Muscle layer of colon (tissue), 2 donors: ENCODE measurements at regions not wholly inside any gene's neighbourhood (a gene's known extent, or its start where the extent isn't known, plus 50 kb on each side); places are given as distances from the start of the nearest gene placed in this dataset.
"Not testable (repeated sequence)": the region's sequence is repeated elsewhere in the genome, so short reads cannot be mapped to it uniquely, and the experiment has no call there.

Source experiments
- H3K27ac ChIP-seq: one replicate; pipeline ENCODE4 v1.7.0; 2013; ENCODE audit warnings: low read depth, mild to moderate bottlenecking, low read length, moderate library complexity
- H3K27me3 ChIP-seq, 2 donors: one replicate each; pipeline ENCODE4 v1.7.0; 2013; ENCODE audit warnings: low read length in 2 of 2, mild to moderate bottlenecking in 2 of 2; ENCODE audit not compliant: insufficient read depth in 2 of 2, control insufficient read depth in 1 of 2
- H3K36me3 ChIP-seq: one replicate; pipeline ENCODE4 v1.7.0; 2013; ENCODE audit warnings: mild to moderate bottlenecking, low read length; ENCODE audit not compliant: insufficient read depth
- H3K4me1 ChIP-seq: one replicate; pipeline ENCODE4 v1.7.0; 2013; ENCODE audit warnings: mild to moderate bottlenecking, low read length; ENCODE audit not compliant: insufficient read depth
- H3K4me3 ChIP-seq, 2 donors: one replicate each; pipeline ENCODE4 v1.7.0; 2013; ENCODE audit warnings: low read length in 2 of 2, low read depth in 1 of 2, mild to moderate bottlenecking in 1 of 2, moderate library complexity in 1 of 2
- H3K9ac ChIP-seq: one replicate; pipeline ENCODE4 v1.7.0; 2013; ENCODE audit warnings: low read length
- H3K9me3 ChIP-seq: one replicate; pipeline ENCODE4 v1.7.0; 2013; ENCODE audit warnings: mild to moderate bottlenecking, low read length
- donor health status: abdominal sarcoma.
- donor health status: Adenocarcinoma of cecum.

- Histone ChIP-seq H3K9me3 (peaks cover 2% of the 10 kb centered on the region), H3K4me3 (no peak overlapping the region), H3K4me1 (no peaks in the 10 kb centered on the region), H3K27ac (no peak overlapping the region), H3K27me3 (no peaks in the 10 kb centered on the region), H3K36me3 (no peaks in the 10 kb centered on the region), H3K9ac (no peak overlapping the region)
Measured at GRCh38 chr5:97559827-97560598, 377.0 kb upstream of the RIOK2 start.

GRCh38 chr5:97560599-97560993, 377.5 kb upstream of the RIOK2 start:
- Histone ChIP-seq H3K27me3 (no peaks in the 10 kb centered on the region), H3K9me3 (peaks cover 5% of the 10 kb centered on the region), H3K36me3 (no peaks in the 10 kb centered on the region), H3K9ac (no peak overlapping the region), H3K4me1 (no peaks in the 10 kb centered on the region), H3K27ac (no peak overlapping the region), H3K4me3 (no peak overlapping the region)

- no peak overlapping the region for H3K9ac ChIP-seq
- H3K4me3 ChIP-seq = no peak overlapping the region
- peaks cover 5% of the 10 kb centered on the region for H3K9me3 ChIP-seq
- H3K27me3 ChIP-seq = no peaks in the 10 kb centered on the region
- H3K27ac ChIP-seq = no peak overlapping the region
- H3K36me3 ChIP-seq = no peaks in the 10 kb centered on the region
- H3K4me1 ChIP-seq = no peaks in the 10 kb centered on the region
Measured at GRCh38 chr5:97563050-97563657, 380.1 kb upstream of the RIOK2 start.

GRCh38 chr5:97568382-97568781, 385.3 kb upstream of the RIOK2 start:
- H3K36me3 ChIP-seq = no peaks in the 10 kb centered on the region
- no peak overlapping the region for H3K27ac ChIP-seq
- H3K27me3 ChIP-seq = no peaks in the 10 kb centered on the region
- H3K9me3 ChIP-seq = peaks cover 5% of the 10 kb centered on the region
- H3K9ac ChIP-seq = no peak overlapping the region
- no peaks in the 10 kb centered on the region for H3K4me1 ChIP-seq
- no peak overlapping the region for H3K4me3 ChIP-seq

- no peak overlapping the region for H3K4me3 ChIP-seq
- no peak overlapping the region for H3K9ac ChIP-seq
- no peaks in the 10 kb centered on the region for H3K36me3 ChIP-seq
- H3K27ac ChIP-seq = no peak overlapping the region
- H3K9me3 ChIP-seq = peaks cover 1% of the 10 kb centered on the region
- no peaks in the 10 kb centered on the region for H3K27me3 ChIP-seq
- H3K4me1 ChIP-seq = no peaks in the 10 kb centered on the region
Measured at GRCh38 chr5:97570242-97570641, 387.2 kb upstream of the RIOK2 start.

GRCh38 chr5:97575322-97575721, 392.3 kb upstream of the RIOK2 start:
- H3K27me3 ChIP-seq = no peaks in the 10 kb centered on the region
- no peak overlapping the region for H3K27ac ChIP-seq
- no peak overlapping the region for H3K4me3 ChIP-seq
- no peaks in the 10 kb centered on the region for H3K4me1 ChIP-seq
- no peaks in the 10 kb centered on the region for H3K36me3 ChIP-seq
- H3K9me3 ChIP-seq = no peaks in the 10 kb centered on the region
- H3K9ac ChIP-seq = no peak overlapping the region

- Histone ChIP-seq H3K27me3 (no peaks in the 10 kb centered on the region), H3K4me1 (no peaks in the 10 kb centered on the region), H3K9ac (no peak overlapping the region), H3K36me3 (no peaks in the 10 kb centered on the region), H3K9me3 (no peaks in the 10 kb centered on the region), H3K4me3 (no peak overlapping the region), H3K27ac (no peak overlapping the region)
Measured at GRCh38 chr5:97576956-97577355, 393.9 kb upstream of the RIOK2 start.

- not testable (repeated sequence) for H3K36me3 ChIP-seq, H3K27ac ChIP-seq, H3K27me3 ChIP-seq
Measured at GRCh38 chr5:97579977-97580376, 396.9 kb upstream of the RIOK2 start.

GRCh38 chr5:97580746-97581145, 397.7 kb upstream of the RIOK2 start:
- no peaks in the 10 kb centered on the region for H3K27me3 ChIP-seq
- H3K4me3 ChIP-seq = no peak overlapping the region
- H3K36me3 ChIP-seq = no peaks in the 10 kb centered on the region
- no peaks in the 10 kb centered on the region for H3K9me3 ChIP-seq
- no peaks in the 10 kb centered on the region for H3K4me1 ChIP-seq
- H3K27ac ChIP-seq = no peak overlapping the region
- no peak overlapping the region for H3K9ac ChIP-seq

More at GRCh38 chr5:97579977-97580376, 396.9 kb upstream of the RIOK2 start:
- H3K4me1 ChIP-seq, H3K4me3 ChIP-seq, H3K9ac ChIP-seq, H3K9me3 ChIP-seq: not testable (repeated sequence)

GRCh38 chr5:97591781-97592180, 408.7 kb upstream of the RIOK2 start:
- Histone ChIP-seq H3K27me3 (no peaks in the 10 kb centered on the region), H3K36me3 (no peaks in the 10 kb centered on the region), H3K9me3 (no peaks in the 10 kb centered on the region), H3K27ac (no peak overlapping the region), H3K4me1 (no peaks in the 10 kb centered on the region), H3K4me3 (no peak overlapping the region), H3K9ac (no peak overlapping the region)

GRCh38 chr5:97600486-97600885, 417.4 kb upstream of the RIOK2 start:
- peaks cover 9% of the 10 kb centered on the region for H3K9me3 ChIP-seq
- no peak overlapping the region for H3K9ac ChIP-seq
- no peaks in the 10 kb centered on the region for H3K27me3 ChIP-seq
- H3K36me3 ChIP-seq = no peaks in the 10 kb centered on the region
- no peak overlapping the region for H3K27ac ChIP-seq
- H3K4me1 ChIP-seq = no peaks in the 10 kb centered on the region
- H3K4me3 ChIP-seq = no peak overlapping the region

GRCh38 chr5:97601651-97602050, 418.6 kb upstream of the RIOK2 start:
- no peaks in the 10 kb centered on the region for H3K27me3 ChIP-seq
- no peak overlapping the region for H3K9ac ChIP-seq
- H3K4me1 ChIP-seq = no peaks in the 10 kb centered on the region
- H3K36me3 ChIP-seq = no peaks in the 10 kb centered on the region
- no peak overlapping the region for H3K4me3 ChIP-seq
- peaks cover 9% of the 10 kb centered on the region for H3K9me3 ChIP-seq
- no peak overlapping the region for H3K27ac ChIP-seq
